HepG2 (cell line): ENCODE measurements at regions not wholly inside any gene's neighbourhood (a gene's known extent, or its start where the extent isn't known, plus 50 kb on each side); places are given as distances from the start of the nearest gene placed in this dataset.
A peak's percentile ranks its signal among the peaks of the same experiment; 100 is the strongest.

Experiments
- ATAC-seq: fragments of 200-7000 bp; cut with Tn5 transposase; 3 replicates; pipeline ENCODE4 v1.9.1; 2020; ENCODE audit warnings: mild to moderate bottlenecking, moderate library complexity
- BruUV-seq: library from RNA; stranded (reverse); fragments of 400-500 nt; replicated peaks from 2 replicates; lab custom pipeline; 2021; lab: Mats Ljungman, UMichigan
- CTCF ChIA-PET: fragments of 300-600 bp; formaldehyde crosslinking; extraction: SDS; loops from one replicate; lab custom pipeline; 2021; ENCODE audit warnings: low total read pairs, inconsistent platforms, low intra/inter-chr PET ratio; lab: Yijun Ruan, JAX
- POLR2A ChIA-PET: fragments of 350-600 bp; sonication (Branson Sonifier 250); formaldehyde crosslinking; loops from one replicate; lab custom pipeline; 2020; ENCODE audit warnings: antibody characterized with exemption, inconsistent platforms; lab: Yijun Ruan, JAX
- DNase-seq: peaks from one replicate; pipeline ENCODE4 v3.0.0-alpha.2; 2015; ENCODE audit warnings: low spot score
- FAIRE-seq: peaks from 3 replicates; lab custom pipeline; 2011; peaks lifted over from hg19 to GRCh38; lab: Jason Lieb, UNC
- H2AFZ ChIP-seq: one replicate; pipeline ENCODE4 v1.6.1; 2011; ENCODE audit warnings: low read length, inconsistent platforms
- H3K27ac ChIP-seq: fragments of 300-600 bp; 3 replicates; pipeline ENCODE4 v1.8.0; 2011; ENCODE audit warnings: mixed run types, mild to moderate bottlenecking, mixed read lengths, low read length, inconsistent platforms; ENCODE audit not compliant: insufficient read depth; ENCODE audit errors: extremely low read length
- H3K27me3 ChIP-seq, 2 experiments: fragments of 200-600 bp in 1 of 2; 2 replicates in 1 of 2; 3 replicates in 1 of 2; pipeline versions ENCODE4 v1.6.0 to v1.8.0; 2011; ENCODE audit warnings: low read length in 2 of 2, mild to moderate bottlenecking in 2 of 2, moderate library complexity in 2 of 2, inconsistent platforms in 1 of 2; ENCODE audit not compliant: insufficient read depth in 2 of 2, control insufficient read depth in 1 of 2
- H3K36me3 ChIP-seq, 2 experiments: fragments of 200-600 bp in 1 of 2; replicated peaks in 1 of 2; 2 replicates in 1 of 2; 3 replicates in 1 of 2; pipeline versions ENCODE4 v1.5.1 to v1.8.0; 2011; ENCODE audit warnings: low read length in 2 of 2, inconsistent platforms in 1 of 2; ENCODE audit not compliant: insufficient read depth in 2 of 2, control insufficient read depth in 1 of 2
- H3K4me1 ChIP-seq: 2 replicates; pipeline ENCODE4 v1.5.1; 2012; ENCODE audit warnings: low read length, inconsistent platforms; ENCODE audit not compliant: insufficient read depth
- H3K4me2 ChIP-seq: 2 replicates; pipeline ENCODE4 v1.6.0; 2011; ENCODE audit warnings: low read depth, low read length, inconsistent platforms
- H3K4me3 ChIP-seq, 3 experiments: fragments of 200-600 bp in 1 of 3; sonication (generic), shearing (Covaris generic) in 1 of 3; replicated peaks in 1 of 3; 2 replicates each; pipeline ENCODE4 v1.5.1; 2011 to 2016; ENCODE audit warnings: low read length in 3 of 3, inconsistent platforms in 2 of 3, low read depth in 2 of 3, mild to moderate bottlenecking in 2 of 3, control low read depth in 1 of 3, mixed read lengths in 1 of 3; ENCODE audit not compliant: insufficient read depth in 1 of 3
- H3K79me2 ChIP-seq: one replicate; pipeline ENCODE4 v1.6.1; 2011; ENCODE audit warnings: low read length, inconsistent platforms; ENCODE audit not compliant: insufficient read depth
- H3K9ac ChIP-seq: 2 replicates; pipeline ENCODE4 v1.6.0; 2011; ENCODE audit warnings: mild to moderate bottlenecking, low read depth, low read length, inconsistent platforms; ENCODE audit not compliant: insufficient read depth
- H3K9me3 ChIP-seq: 2 replicates; pipeline ENCODE4 v1.5.1; 2012; ENCODE audit warnings: mild to moderate bottlenecking, low read length
- H4K20me1 ChIP-seq: 2 replicates; pipeline ENCODE4 v1.6.0; 2011; ENCODE audit warnings: inconsistent platforms, mild to moderate bottlenecking, low read length, moderate library complexity; ENCODE audit not compliant: insufficient read depth
- AHDC1 ChIP-seq: sonication (generic); formaldehyde crosslinking; IDR thresholded peaks from 2 replicates; pipeline ENCODE4 v1.5.1; 2020; ENCODE audit warnings: mild to moderate bottlenecking, missing genetic modification reagents, borderline replicate concordance
- ARNT ChIP-seq: fragments of 450-650 bp; IDR thresholded peaks from 2 replicates; pipeline ENCODE4 v1.6.1; 2017
- DPF2 ChIP-seq: sonication (generic); formaldehyde crosslinking; IDR thresholded peaks from 2 replicates; pipeline ENCODE4 v1.4.0; 2020; ENCODE audit warnings: mild to moderate bottlenecking, low read depth, missing genetic modification reagents, borderline replicate concordance
- EP300 ChIP-seq, 3 experiments: sonication (generic) in 1 of 3; formaldehyde crosslinking in 1 of 3; IDR thresholded peaks; 2 replicates each; pipeline versions ENCODE4 v1.5.1 to v1.6.1; 2011 to 2020; ENCODE audit warnings: low read depth in 2 of 3, low read length in 2 of 3, borderline replicate concordance in 1 of 3, improper control_type of control experiment in 1 of 3, mild to moderate bottlenecking in 1 of 3, missing genetic modification reagents in 1 of 3, moderate library complexity in 1 of 3
- MAFK ChIP-seq, 2 experiments: IDR thresholded peaks in 1 of 2; conservative IDR thresholded peaks in 1 of 2; 2 replicates each; pipeline ENCODE4 v1.6.1; 2011; ENCODE audit warnings: improper control_type of control experiment in 2 of 2, low read length in 2 of 2
- ZNF703 ChIP-seq: sonication (generic); formaldehyde crosslinking; IDR thresholded peaks from 2 replicates; pipeline ENCODE4 v1.5.1; 2020; ENCODE audit warnings: missing genetic modification reagents, mild to moderate bottlenecking, moderate library complexity, borderline replicate concordance
- ZZZ3 ChIP-seq: sonication (generic); formaldehyde crosslinking; IDR thresholded peaks from 2 replicates; pipeline ENCODE4 v1.4.0; 2020; ENCODE audit warnings: missing genetic modification reagents, mild to moderate bottlenecking, borderline replicate concordance
- WGBS: methylation state at CpG from one replicate; pipeline ENCODE4 v1.1.6; 2017; ENCODE audit warnings: low lambda C conversion rate; 5-methylcytosine and 5-hydroxymethylcytosine counted together
- in situ Hi-C: cut with HindIII; loops from 2 replicates; pipeline ENCODE4 v1.10.0; 2017; ENCODE audit warnings: low pct_unique_long_range_greater_than_20kb; ENCODE audit not compliant: extremely low pct_ligation_motif_present
- intact Hi-C: fragments of 100-400 bp; cut with micrococcal nuclease; formaldehyde crosslinking; loops from one replicate; pipeline ENCODE4 v1.10.0; 2022; ENCODE audit not compliant: unreplicated experiment

- TF ChIP-seq DPF2: no peak
Observed at GRCh38 chr15:29632671-29633406, 189.4 kb downstream of the TJP1 start (continued).

- no peak overlapping the region for H2AFZ ChIP-seq
- no peak overlapping the region for H3K4me3 ChIP-seq
- CTCF ChIA-PET: no interaction called here
- POLR2A ChIA-PET: no interaction called here
- BruUV-seq: no TSS peak
- in situ Hi-C loops (no loop called here), intact Hi-C loops (no loop called here)
- no peak for FAIRE-seq
- DNase-seq: no peak
- H3K9me3 ChIP-seq: no peaks in the 10 kb centered on the region
- ATAC-seq: no peak
- H3K9ac ChIP-seq: no peak overlapping the region
- H3K4me1 ChIP-seq: peaks cover 7% of the 10 kb centered on the region
- H3K4me2 ChIP-seq: no peak overlapping the region
- no peaks in the 10 kb centered on the region for H3K36me3 ChIP-seq
- WGBS: 7% methylated on average over 9 of the region's 10 CpGs
- no peak overlapping the region for H3K27ac ChIP-seq
- peaks cover 0 to 23% of the 10 kb centered on the region in 2 experiments; a peak in 2 of 5 replicates for H3K27me3 ChIP-seq
- H3K79me2 ChIP-seq: no peaks in the 10 kb centered on the region
- no peak for TF ChIP-seq ZZZ3 (CRISPR knock-in tag)
- TF ChIP-seq MAFK (conservative IDR thresholded peaks at IDR 0.05 in 1 of 2, IDR thresholded peaks at IDR 0.05 in 1 of 2; ENCODE audit: low read length in 2 of 2): 0 out of 4 replicates have a peak, but pooled peaks of 1 of the 2 experiments have one; percentile 22
- TF ChIP-seq, all 625 proteins: peak for 1
- no peaks in the 10 kb centered on the region for H4K20me1 ChIP-seq
Observed at GRCh38 chr15:29631076-29632070, 190.9 kb downstream of the TJP1 start.

GRCh38 chr15:29624271-29624670 is 198.0 kb downstream of the TJP1 start:
- CTCF ChIA-PET: no interaction called here
- H2AFZ ChIP-seq: no peak overlapping the region
- no peak overlapping the region for H3K4me2 ChIP-seq
- POLR2A ChIA-PET: no interaction called here
- in situ Hi-C loops: no loop called here
- no peaks in the 10 kb centered on the region for H3K9me3 ChIP-seq
- FAIRE-seq (no peak), DNase-seq (no peak), ATAC-seq (no peak)
- H3K36me3 ChIP-seq: no peaks in the 10 kb centered on the region
- no peaks in the 10 kb centered on the region for H4K20me1 ChIP-seq
- no peaks in the 10 kb centered on the region for H3K79me2 ChIP-seq
- H3K4me3 ChIP-seq: no peak overlapping the region
- no peak overlapping the region for H3K27ac ChIP-seq
- BruUV-seq: no TSS peak
- peaks cover 0 to 2% of the 10 kb centered on the region in 2 experiments; a peak in 1 of 5 replicates for H3K27me3 ChIP-seq
- intact Hi-C loops: no loop called here
- H3K9ac ChIP-seq: no peak overlapping the region
- 59% methylated on average over 8 of the region's 8 CpGs for WGBS
- no peaks in the 10 kb centered on the region for H3K4me1 ChIP-seq
- TF ChIP-seq EP300 (IDR thresholded peaks at IDR 0.05; ENCODE audit: low read depth in 2 of 2, low read length in 2 of 2) (no peak), EP300 (CRISPR knock-in tag; IDR thresholded peaks at IDR 0.05; ENCODE audit: borderline replicate concordance) (no peak), ZNF703 (no peak), ARNT (no peak), AHDC1 (CRISPR knock-in tag) (no peak)
